ENCODE measurements at regions not wholly inside any gene's neighbourhood (a gene's known extent, or its start where the extent isn't known, plus 50 kb on each side); places are given as distances from the start of the nearest gene placed in this dataset.

DNA sequence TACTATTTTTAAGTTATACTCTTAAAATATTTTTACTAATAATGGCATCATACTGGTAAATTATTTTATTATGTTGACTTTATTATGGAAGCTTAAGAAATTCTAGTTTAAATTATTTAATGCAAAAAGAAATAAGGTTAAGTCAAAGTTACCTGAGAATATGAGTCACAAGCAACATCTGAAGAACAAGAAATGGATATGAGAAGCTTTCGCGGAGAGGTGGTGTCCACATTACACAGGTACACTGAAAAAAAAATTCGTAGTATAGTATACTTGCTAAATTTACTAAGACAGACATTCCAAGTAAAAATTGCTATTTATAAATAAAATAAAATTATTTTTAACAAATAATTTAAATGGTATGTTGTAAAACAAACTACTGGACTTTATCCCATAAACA lies 143.8 kb downstream of the AVL9 start:
- no peak for TF ChIP-seq CTCF (IDR thresholded peaks at IDR 0.05; ENCODE audit: low read depth, low read length, poor library complexity, severe bottlenecking)
- no peak for TF ChIP-seq EZH2phosphoT487 (IDR thresholded peaks at IDR 0.05; ENCODE audit: borderline replicate concordance, low read length)
